ENCODE measurements at regions not wholly inside any gene's neighbourhood (a gene's known extent, or its start where the extent isn't known, plus 50 kb on each side); places are given as distances from the start of the nearest gene placed in this dataset.

DNA sequence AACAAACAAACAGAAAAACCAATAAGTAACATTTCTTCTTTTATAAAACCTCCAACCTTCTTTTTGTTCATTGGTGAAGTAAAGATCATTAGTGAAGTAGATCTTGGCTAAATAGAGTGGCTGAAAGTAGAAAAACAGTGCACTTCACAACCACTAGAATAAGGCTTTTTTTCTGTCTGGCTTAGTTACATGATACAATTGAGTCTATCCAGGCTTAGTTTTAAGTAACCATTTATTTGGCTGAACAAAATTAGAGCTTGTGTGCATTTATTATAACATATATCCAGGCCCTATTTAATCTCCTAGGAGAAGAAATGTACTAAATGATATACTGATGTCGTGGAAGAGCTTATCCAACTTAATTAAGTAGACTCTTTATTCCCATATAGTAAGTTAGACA is 65.8 kb upstream of the STK38L start:
- Histone ChIP-seq H3K36me3 (ENCODE audit: insufficient read depth) (no peaks in the 10 kb centered on the region), H4K20me1 (replicated peaks; ENCODE audit: insufficient read depth) (no peaks in the 10 kb centered on the region), H3K27me3 (ENCODE audit: insufficient read depth) (no peaks in the 10 kb centered on the region), H3K79me2 (replicated peaks; ENCODE audit: insufficient read depth) (no peaks in the 10 kb centered on the region), H3K4me3 (no peak overlapping the region), H3K4me1 (ENCODE audit: insufficient read depth) (no peaks in the 10 kb centered on the region), H2AFZ (no peak overlapping the region), H3K9me2 (ENCODE audit: insufficient read depth) (no peaks in the 10 kb centered on the region), H3F3A (replicated peaks; ENCODE audit: low read depth) (no peaks in the 10 kb centered on the region), H3K27ac (ENCODE audit: low read depth) (no peak overlapping the region), H3K4me2 (no peak overlapping the region)
- no peak for DNase-seq (ENCODE audit: low spot score)
- no peak overlapping the region for H3K4me3 Mint-ChIP-seq
- no peak overlapping the region for H3K27ac Mint-ChIP-seq
- TF ChIP-seq POLR2AphosphoS5 (IDR thresholded peaks at IDR 0.05; ENCODE audit: low read depth) (no peak), STAT1 (IDR thresholded peaks at IDR 0.05; ENCODE audit: unreplicated experiment) (no peak), JUNB (IDR thresholded peaks at IDR 0.05; ENCODE audit: unreplicated experiment) (no peak), EZH2phosphoT487 (IDR thresholded peaks at IDR 0.05; ENCODE audit: unreplicated experiment) (no peak), NANOG (IDR thresholded peaks at IDR 0.05; ENCODE audit: borderline replicate concordance) (no peak), ZNF331 (CRISPR knock-in tag; IDR thresholded peaks at IDR 0.05; ENCODE audit: low read depth) (no peak), ETS1 (IDR thresholded peaks at IDR 0.05) (no peak), ZNF114 (CRISPR knock-in tag; IDR thresholded peaks at IDR 0.05) (no peak), EZH2 (IDR thresholded peaks at IDR 0.05; ENCODE audit: low read depth, unreplicated experiment) (no peak), REST (IDR thresholded peaks at IDR 0.05; ENCODE audit: unreplicated experiment) (no peak), CTCF (conservative IDR thresholded peaks at IDR 0.05; ENCODE audit: low read depth in 2 of 2) (no peak)
- H3K27me3 Mint-ChIP-seq (ENCODE audit: insufficient read depth, low read depth, poor library complexity): no peaks in the 10 kb centered on the region
- H3K36me3 Mint-ChIP-seq (ENCODE audit: low read depth): 0 out of 3 replicates have a peak, but pooled peaks cover under 1% of the 10 kb centered on the region
- H3K4me1 Mint-ChIP-seq: no peaks in the 10 kb centered on the region
- H3K9me3 Mint-ChIP-seq: 0 out of 3 replicates have a peak, but pooled peaks cover 1% of the 10 kb centered on the region
- ATAC-seq: no peak
